ENCODE measurements at regions not wholly inside any gene's neighbourhood (a gene's known extent, or its start where the extent isn't known, plus 50 kb on each side); places are given as distances from the start of the nearest gene placed in this dataset.
A peak's percentile ranks its signal among the peaks of the same experiment; 100 is the strongest.
"Not testable (repeated sequence)": the region's sequence is repeated elsewhere in the genome, so short reads cannot be mapped to it uniquely, and the experiment has no call there.

GRCh38 chr5:173429489-173430150 is 101.4 kb upstream of the STC2 start:
- DNase-seq (ENCODE audit: low spot score): no peak

DNA sequence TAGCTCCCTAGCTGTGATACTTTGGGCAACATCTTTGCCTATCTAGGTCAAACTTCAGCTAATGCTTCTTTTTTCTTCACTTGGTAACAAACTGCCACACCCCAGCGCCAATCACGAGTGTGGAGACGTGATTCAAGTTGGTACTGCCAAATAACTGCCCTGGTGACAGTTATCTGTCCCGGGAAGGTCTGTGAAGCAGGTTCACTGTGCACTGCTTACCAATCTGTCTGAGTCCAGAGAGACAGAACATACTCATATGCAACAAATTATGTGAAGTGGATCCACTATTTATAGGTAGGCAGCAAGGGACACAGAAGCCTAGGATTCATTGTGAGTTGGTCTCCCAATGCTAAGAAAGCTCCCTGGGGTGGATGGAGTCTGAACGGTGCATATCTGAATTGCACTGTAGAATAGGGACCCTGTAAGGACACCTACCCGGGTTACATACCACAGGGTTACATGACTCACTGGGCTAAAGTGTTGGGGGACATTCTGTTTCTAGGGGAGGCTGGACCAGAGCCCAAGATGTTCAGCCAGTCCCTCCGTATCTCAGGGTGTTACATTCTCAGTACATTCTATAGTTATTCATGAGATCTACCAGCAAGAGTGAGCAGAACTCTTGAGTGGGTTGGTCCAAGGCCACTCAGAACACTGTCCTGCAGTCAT is 95.4 kb upstream of the STC2 start:
- no peak for DNase-seq (ENCODE audit: low spot score)

DNA sequence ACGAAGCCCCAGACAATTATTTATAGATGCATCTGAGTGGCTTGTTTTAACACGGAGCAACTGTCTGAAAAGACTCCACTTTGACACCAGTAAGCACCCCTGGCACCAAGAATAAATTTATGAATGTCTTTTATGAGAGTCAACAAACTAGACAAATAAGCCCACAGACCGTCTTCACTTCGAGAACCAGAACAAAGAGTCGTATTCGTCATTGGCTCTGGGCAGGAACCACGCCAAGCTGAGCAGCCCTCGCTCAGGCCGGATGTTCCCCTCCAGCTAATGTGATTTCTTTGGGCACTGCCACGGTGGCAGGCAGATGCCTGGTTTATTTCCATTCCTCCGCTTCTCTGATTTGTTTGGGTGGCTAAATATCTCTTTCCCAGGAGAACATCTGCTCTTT is 91.9 kb upstream of the STC2 start:
- no peak for DNase-seq (ENCODE audit: low spot score)

DNA sequence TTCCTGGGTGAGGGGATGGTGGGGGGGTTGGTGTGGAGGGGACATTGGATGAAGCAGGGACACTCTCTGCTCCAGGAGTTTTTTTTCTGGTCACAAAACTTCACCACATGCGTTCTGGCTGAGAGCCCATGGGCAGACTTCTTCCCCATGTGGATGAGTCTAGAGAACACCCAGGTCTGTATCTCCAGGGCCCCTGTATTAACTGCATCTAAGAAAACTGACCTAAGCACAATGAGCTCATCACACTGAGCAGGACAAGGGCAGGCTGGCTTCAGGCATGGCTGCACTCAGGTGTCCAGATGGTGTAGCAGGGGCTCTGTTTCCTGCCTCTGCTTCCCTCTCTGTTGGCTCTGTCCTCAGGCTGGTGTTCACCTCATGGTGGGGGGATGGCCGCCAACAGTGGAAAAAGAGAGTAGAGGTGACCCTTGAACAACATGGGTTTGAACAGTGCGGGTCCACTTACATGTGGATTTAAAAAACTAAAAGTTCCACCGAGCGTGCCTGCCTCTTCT is 85.3 kb upstream of the STC2 start:
- DNase-seq (ENCODE audit: low spot score): no peak

GRCh38 chr5:173412566-173412965 is 84.4 kb upstream of the STC2 start:
- no peak for DNase-seq (ENCODE audit: low spot score)

DNA sequence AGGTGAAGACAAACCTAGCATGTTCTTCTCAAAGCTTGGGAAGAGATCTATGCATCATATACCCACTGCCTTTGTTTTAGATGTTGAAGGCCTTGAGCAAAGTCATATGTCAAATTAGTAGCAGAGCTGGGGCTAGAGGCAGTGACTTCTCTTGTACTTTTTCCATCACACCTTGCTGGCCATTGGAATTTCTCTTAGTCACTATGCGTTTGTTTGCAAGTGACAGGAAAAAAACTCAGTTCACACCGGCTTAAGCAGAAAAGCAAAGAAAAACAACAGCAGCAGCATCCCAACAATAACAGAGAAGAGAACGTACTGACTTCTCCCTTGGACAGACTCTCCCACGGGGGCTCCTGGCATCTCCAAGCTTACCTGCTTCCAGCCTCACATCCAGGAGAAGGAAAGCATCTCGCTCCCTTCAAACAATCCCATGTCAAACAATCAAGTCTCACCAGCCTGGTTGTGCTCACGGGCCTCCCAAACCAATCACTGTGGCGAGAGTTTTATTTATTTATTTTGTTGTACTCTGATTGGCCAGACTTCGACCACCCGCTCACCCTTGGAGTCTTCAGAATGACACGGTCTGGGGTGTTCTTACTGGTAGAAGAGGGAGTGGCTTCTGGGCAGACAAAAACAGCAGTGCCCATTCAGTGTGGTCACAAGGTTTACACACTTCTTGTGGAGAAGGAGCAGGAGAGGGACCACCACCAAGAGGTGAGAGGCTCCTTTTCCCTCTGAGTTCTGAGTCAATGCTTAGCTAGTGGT is 83.8 kb upstream of the STC2 start:
- no peak for DNase-seq (ENCODE audit: low spot score)

- no peak for DNase-seq (ENCODE audit: low spot score)
Measured at GRCh38 chr5:173410459-173411233, 82.4 kb upstream of the STC2 start.

DNA sequence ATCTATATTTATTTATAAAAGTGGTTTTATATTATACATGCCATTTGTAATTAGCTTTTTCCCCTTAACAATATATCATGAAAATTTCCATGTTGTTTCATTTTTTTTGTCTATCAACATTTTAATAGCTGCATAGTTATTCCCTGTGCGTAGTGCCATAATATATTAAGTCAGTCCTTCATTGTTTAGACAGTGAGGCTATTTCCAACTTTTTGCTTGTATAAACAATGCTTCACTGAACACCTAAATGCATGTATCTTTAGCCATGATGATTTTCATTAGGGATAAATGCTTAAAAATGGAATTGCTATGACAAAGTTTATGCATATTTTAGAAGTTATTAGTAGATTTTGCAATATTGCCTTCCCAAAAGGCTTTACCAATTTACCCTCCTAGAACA is 80.7 kb upstream of the STC2 start:
- DNase-seq (ENCODE audit: low spot score): peak; percentile 2

DNA sequence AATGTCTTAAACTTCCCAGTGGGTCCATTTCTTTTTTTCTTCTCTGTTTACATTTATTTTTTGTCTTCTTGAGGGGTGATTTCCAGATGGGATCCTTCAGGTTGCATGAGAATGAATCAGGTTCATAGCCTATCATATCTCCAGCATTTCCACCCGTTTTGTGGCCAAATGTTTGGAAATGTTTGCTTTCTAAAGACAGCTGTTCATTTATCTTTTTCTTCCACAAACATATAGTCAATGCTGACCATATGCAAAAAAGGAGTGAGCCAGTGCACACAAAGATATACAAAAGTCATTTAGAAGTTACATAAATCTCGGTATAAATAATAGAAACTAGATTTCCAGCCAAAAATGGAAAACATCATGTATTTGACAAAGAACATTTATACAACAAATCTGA is 71.6 kb upstream of the STC2 start:
- DNase-seq (ENCODE audit: low spot score): no peak

- DNase-seq (ENCODE audit: low spot score): no peak
Measured at GRCh38 chr5:173397516-173397915, 69.3 kb upstream of the STC2 start.

DNA sequence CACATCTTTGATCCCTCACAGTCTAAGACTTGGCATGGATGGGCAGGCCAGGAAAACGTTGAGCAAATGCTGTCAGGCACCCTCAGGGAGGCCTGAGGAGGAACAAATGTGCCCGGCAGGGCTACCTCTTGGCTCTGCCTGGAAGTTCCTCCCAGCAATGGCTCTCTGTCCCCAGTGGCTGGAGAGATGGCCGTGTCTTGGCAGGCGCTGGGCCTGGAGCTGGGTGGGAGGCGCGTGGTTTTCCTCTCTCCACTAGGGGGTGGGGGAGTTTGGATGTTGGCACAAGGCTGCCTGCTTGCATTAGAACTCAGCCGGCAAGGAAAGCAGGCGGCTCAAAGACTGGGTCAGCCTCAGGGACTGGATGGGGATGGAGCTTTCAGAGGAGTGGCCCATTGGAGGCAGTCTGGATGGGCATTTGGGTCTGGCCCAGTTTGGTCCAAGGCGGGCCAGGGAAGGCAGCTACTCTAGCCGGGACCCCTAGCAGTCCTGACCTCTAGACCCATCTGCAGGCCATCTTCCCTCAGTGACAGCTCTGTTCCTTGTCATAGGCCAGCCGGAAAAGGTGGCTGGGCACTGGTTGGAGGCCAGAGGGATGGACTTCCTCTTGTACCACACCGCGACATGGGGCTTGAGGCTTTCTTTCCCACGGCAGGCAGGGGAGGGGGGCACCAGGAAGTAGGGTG is 68.2 kb upstream of the STC2 start:
- DNase-seq (ENCODE audit: low spot score): no peak

GRCh38 chr5:173395933-173396308 is 67.7 kb upstream of the STC2 start:
- DNase-seq (ENCODE audit: low spot score): no peak

- peak; percentile 6 for DNase-seq (ENCODE audit: low spot score)
Measured at GRCh38 chr5:173395257-173395932, 67.2 kb upstream of the STC2 start.

- no peak for DNase-seq (ENCODE audit: low spot score)
Measured at GRCh38 chr5:173394701-173395100, 66.5 kb upstream of the STC2 start.

DNA sequence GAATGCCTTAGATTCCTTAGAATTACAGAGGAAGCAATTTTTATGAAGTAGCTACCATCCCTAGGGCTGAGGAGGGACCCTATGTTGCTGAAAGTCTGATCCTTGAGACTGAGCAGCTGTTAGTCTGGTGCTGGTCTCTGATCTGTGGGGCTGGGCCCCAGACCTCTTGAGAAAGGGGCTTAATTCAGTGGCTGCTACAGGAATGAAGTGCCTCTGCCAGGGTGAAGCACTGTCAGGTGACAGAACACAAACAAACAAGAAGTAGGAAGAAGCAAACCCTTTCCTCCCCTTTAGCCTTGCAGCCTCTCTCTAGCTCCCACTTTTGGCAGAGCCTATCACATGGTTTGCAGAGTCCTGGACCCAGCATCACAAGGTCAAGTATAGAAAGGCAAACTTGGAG is 64.0 kb upstream of the STC2 start:
- no peak for DNase-seq (ENCODE audit: low spot score)

GRCh38 chr5:173391031-173391430 is 62.8 kb upstream of the STC2 start:
- no peak for DNase-seq (ENCODE audit: low spot score)

DNA sequence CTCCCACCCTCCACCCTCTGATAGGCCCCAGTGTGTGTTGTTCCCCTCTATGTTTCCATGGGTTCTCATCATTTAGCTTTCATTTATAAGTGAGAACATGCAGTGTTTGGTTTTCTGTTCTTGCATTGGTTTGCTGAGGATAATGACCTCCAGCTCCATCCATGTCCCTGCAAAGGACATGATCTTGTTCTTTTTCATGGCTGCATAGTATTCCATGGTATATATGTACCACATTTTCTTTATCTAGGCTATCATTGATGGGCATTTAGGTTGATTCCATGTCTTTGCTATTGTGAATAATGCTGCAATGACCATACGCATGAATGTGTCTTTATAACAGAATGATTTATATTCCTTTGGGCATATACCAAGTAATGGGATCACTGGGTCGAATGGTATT is 59.1 kb upstream of the STC2 start:
- DNase-seq (ENCODE audit: low spot score): not testable (repeated sequence)

- DNase-seq (ENCODE audit: low spot score): no peak
Measured at GRCh38 chr5:173385832-173386360, 57.7 kb upstream of the STC2 start.

- DNase-seq (ENCODE audit: low spot score): no peak
Measured at GRCh38 chr5:173383711-173384110, 55.5 kb upstream of the STC2 start.

DNA sequence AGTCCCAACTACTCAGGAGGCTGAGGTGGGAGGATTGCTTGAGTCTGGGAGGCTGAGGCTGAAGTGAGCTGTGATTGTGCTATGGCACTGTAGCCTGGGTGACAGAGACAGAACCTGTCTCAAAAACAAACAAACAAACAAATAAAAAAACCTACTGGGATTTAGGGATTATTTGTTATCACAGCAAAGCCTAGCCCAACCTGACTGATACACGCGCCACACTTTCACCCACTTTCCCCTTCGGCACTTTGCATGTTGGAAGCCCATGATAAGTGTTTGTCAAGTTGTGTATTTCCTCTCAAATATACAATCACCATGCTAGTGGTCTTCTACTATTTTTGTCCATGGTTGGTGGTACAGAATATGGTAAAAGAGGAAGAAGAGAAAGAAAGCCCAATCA is 50.5 kb upstream of the STC2 start:
- DNase-seq (ENCODE audit: low spot score): no peak

Measured in HT-29 (cell line).